22Rv1 (cell line): ENCODE measurements at regions not wholly inside any gene's neighbourhood (a gene's known extent, or its start where the extent isn't known, plus 50 kb on each side); places are given as distances from the start of the nearest gene placed in this dataset.

Experiments used
- H3K27ac ChIP-seq: fragments of 450-650 bp; 2 replicates; pipeline ENCODE4 v1.5.1; 2017
- ZFX ChIP-seq: fragments of 450-650 bp; IDR thresholded peaks from 2 replicates; pipeline ENCODE4 v1.6.1; 2017; ENCODE audit warnings: antibody characterized with exemption, borderline replicate concordance
- TF ChIP-seq, protein P1 (sequence below): fragments of 450-650 bp; IDR thresholded peaks from 2 replicates; pipeline ENCODE4 v1.5.1; 2017; ENCODE audit warnings: mild to moderate bottlenecking

DNA sequence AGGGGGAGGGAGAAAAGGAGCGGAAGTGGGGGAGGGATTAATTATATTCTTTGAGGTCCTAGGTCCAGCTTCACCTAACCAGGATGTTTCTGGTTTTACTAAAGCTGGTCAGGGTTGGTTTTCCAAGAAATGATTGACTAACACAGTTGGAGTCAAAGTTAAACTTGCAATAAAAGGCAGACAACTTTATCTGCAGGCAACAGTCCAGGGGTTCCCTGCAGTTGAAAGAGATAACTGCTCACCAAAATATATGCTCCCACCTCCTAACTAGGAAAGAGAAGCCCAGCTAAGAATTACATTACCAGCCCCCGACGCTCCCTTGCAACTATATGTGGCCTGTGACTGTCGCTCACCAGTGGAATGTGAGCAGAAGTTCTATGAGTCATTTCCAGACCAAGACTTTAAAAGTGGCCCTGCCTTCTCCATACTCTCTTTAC, 140.0 kb upstream of the PKDCC start:
- no peak overlapping the region for H3K27ac ChIP-seq
- TF ChIP-seq, protein P1, sequence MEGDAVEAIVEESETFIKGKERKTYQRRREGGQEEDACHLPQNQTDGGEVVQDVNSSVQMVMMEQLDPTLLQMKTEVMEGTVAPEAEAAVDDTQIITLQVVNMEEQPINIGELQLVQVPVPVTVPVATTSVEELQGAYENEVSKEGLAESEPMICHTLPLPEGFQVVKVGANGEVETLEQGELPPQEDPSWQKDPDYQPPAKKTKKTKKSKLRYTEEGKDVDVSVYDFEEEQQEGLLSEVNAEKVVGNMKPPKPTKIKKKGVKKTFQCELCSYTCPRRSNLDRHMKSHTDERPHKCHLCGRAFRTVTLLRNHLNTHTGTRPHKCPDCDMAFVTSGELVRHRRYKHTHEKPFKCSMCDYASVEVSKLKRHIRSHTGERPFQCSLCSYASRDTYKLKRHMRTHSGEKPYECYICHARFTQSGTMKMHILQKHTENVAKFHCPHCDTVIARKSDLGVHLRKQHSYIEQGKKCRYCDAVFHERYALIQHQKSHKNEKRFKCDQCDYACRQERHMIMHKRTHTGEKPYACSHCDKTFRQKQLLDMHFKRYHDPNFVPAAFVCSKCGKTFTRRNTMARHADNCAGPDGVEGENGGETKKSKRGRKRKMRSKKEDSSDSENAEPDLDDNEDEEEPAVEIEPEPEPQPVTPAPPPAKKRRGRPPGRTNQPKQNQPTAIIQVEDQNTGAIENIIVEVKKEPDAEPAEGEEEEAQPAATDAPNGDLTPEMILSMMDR, result no peak
- TF ChIP-seq ZFX, result no peak

DNA sequence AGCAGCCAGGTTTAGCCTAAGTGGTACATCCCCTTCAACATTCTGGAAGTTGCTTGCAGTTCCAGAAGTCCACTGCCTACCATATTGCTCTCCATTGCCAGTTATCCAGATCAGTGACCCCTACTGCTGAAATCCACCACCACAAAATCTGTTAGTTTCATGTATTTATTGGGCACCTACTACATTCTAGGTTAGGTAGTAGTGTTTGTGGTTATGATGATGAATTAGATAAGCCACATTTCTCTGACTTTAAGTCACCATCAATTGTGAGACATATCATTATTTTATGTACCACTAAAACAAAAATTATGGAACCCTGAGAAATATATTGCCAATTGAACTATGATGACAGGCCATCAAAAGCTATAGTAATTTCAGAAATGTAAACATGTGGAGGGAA, 139.5 kb upstream of the PKDCC start:
- H3K27ac ChIP-seq, result no peak overlapping the region
- TF ChIP-seq, protein P1, result no peak
- no peak for TF ChIP-seq ZFX

DNA sequence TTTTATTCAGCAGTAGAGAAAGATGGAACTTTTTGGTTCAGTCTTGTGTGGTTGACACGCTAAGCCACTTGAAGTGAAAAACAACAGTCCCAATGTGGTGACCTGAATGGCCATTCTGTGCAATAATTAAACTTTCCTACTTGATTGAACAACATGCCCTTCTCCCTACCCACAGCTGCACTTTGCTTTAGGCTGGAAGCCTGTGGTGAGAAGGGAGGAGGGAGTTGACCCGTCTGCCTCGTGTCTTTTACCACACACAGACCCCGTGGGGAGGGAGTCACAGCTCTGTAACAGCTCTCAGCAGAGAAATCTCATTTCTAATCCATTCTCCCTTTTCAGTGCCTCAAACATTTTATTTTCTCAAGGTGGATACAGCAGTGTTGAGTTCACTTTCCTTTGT, 138.2 kb upstream of the PKDCC start:
- H3K27ac ChIP-seq, result no peak overlapping the region
- TF ChIP-seq, protein P1, result no peak
- TF ChIP-seq ZFX, result no peak

DNA sequence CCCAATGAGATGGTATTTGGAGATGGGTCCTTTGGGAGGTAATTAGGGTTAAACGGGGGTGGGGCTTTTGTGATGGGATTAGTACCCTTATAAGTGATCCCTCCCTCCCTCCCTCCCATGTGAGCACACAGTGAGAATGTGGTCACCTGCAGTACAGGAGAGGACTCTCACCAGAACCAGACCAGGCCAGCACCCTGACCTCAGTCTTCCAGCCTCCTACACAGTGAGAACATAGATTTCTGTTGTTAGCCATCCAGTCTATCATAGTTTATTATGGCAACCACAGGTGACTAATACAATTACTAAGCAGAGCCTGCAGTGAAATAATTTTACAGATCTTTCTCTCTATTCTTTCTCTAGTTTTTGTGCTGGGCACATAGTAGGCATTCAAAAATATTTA, 137.7 kb upstream of the PKDCC start:
- H3K27ac ChIP-seq, result no peak overlapping the region
- TF ChIP-seq, protein P1, result no peak
- no peak for TF ChIP-seq ZFX

DNA sequence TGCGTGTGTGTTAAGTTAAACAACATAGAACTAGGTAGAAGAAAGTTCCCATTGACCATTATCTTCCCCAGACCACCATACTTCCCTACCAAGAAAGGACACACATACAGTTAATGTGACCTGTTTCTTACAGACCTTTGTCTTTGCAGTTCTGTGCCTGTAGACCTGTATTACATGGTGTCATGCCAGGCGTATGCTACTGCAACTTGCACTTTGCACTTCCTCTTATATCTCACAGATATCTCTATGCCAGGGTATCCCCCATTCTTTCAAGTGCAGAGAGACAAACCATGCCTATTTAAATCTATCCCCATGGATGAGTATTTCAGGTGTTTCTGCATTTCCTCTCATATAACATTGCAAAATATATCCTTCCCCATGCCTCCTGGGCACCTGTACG, 136.8 kb upstream of the PKDCC start:
- no peak for TF ChIP-seq ZFX
- TF ChIP-seq, protein P1, result no peak
- H3K27ac ChIP-seq, result no peak overlapping the region

DNA sequence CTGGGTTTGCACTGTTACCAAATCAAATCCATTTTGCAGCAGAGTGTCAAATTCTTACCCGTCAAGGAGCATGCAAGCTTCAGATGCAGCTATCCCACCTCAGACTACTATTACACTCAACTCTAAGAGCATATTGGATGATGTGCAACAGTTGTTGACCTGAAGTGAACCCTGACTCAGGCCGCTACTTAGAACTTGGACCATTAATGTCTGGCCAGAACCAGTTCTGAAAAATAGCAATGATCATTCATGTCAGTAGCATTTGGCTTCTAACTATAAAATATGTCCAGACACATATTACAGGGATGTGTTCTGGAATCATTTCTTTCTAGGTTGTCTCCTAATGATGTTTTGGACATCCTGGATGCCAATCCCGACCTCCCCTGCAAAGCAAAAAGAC, 135.5 kb upstream of the PKDCC start:
- TF ChIP-seq ZFX, result no peak
- TF ChIP-seq, protein P1, result no peak
- H3K27ac ChIP-seq, result no peak overlapping the region

DNA sequence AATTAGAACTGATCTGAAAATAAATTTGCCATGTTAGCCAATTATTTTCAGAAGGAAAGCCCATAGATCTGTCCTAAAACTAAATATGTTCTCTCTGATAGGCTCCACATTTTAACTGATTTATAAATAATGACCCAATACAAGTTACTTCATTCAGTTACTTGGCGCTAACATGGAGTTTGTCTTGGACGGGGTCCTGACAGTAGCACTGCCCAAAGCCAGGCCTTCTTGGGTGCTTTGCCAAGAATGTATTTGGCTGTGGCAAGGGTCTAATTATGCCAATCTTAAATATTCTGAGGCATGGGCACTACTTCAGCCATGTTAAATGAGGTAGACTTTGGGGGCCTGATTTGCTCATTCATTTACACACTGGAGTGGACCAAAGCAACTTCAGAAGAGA, 135.0 kb upstream of the PKDCC start:
- H3K27ac ChIP-seq, result no peak overlapping the region
- no peak for TF ChIP-seq ZFX
- TF ChIP-seq, protein P1, result no peak
